ENCODE measurements at regions not wholly inside any gene's neighbourhood (a gene's known extent, or its start where the extent isn't known, plus 50 kb on each side); places are given as distances from the start of the nearest gene placed in this dataset.

- no peak for DNase-seq
Measured at GRCh38 chr2:128475427-128476211, 157.0 kb upstream of the HS6ST1 start.

DNA sequence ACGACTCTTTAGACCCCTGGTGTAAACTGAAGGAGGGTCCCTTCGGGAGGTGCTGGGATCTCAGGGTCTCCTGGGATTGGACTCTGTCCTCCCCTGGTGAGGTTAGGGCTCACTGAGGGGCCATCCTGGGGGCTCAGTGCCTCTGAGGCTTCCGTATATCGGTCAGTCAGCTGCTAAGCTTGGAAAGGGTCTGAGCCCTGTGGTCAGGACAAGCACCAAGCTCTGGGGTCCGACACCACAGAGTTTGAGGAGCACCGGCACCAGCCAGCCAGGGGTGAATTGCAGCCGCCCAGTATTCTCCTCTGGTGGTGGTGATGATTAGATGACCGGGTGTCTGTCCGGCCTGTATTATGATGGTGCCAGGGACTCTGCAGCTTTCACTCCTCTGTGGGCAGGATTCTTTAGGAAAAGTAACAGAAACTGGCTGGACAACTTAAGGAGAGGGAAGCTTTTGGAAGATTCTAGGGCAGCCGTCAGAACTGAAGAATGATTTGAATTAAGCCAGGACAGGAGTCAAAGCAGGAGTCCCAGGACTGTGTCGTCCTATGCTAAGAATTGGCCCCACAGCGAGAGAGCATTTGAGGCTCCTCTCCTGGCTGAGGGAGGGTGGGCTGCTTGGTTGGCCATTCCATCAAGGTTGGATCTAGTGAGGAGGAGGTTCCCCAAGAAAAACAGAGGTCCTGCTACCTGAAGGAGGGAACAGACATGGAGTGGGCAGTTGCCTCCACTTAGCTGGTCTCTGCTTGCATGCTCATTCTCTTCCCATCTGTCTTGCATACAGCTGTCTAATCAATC is 158.6 kb upstream of the HS6ST1 start:
- no peak for DNase-seq

GRCh38 chr2:128477891-128478290 is 159.2 kb upstream of the HS6ST1 start:
- DNase-seq = no peak

- no peak for DNase-seq
Measured at GRCh38 chr2:128485761-128486639, 167.3 kb upstream of the HS6ST1 start.

GRCh38 chr2:128486640-128487375 is 168.1 kb upstream of the HS6ST1 start:
- no peak for DNase-seq

- no peak for DNase-seq
Measured at GRCh38 chr2:128487650-128488387, 169.2 kb upstream of the HS6ST1 start.

GRCh38 chr2:128488434-128488833 is 169.8 kb upstream of the HS6ST1 start:
- DNase-seq = no peak

DNA sequence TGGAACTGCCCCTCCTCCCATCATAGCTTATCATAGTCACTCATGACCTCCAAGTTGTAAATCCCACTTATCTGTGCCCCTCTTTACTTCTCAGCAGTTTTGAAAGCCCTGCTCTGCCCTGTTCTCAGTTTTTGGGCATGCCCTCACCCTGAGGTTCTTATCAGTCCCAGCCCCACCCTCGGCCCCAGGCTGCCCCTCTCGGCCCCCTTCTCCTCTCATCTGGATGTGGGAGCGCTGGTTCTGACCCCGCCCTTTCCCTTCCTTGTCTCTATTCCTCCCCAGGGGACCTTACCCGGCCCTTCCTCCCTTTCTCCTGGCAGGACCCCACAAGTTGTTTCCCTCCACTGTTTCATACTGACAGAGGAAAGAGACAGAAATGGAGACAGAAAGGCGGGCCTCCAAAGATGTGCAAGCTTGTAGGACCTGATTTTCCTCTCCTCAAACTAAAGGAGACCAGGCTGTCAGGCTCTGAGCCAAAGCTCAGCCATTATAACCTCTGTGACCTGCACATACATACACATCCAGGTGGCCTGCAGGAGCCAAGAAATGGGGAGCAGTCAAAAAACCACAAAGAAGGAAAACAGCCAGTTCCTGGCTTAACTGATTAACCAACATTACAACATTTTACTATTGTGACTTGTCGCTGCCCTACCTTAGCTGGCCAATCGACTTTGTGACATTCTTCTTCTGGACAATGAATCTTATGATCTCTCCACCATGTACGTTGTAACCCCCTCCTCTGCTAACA is 171.0 kb upstream of the HS6ST1 start:
- no peak for DNase-seq

DNA sequence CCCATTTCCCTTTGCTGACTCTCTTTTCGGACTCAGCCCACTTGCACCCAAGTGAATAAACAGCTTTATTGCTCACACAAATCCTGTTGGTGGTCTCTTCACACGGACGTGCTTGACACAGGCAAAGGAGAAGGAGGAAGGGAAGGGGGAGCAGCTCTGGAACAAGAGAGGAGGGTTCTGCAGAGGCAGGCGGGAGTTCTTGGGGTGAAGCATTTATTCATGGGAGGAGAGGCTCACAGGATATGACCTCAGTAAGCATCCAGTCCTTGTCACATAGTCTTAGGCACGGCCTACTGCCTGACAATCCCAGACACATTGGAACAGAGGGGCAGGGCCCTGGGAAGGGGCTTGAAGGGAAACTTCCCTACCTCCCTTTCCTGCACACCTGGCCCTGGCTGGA is 171.7 kb upstream of the HS6ST1 start:
- no peak for DNase-seq

- DNase-seq = no peak
Measured at GRCh38 chr2:128490881-128491691, 172.4 kb upstream of the HS6ST1 start.

DNA sequence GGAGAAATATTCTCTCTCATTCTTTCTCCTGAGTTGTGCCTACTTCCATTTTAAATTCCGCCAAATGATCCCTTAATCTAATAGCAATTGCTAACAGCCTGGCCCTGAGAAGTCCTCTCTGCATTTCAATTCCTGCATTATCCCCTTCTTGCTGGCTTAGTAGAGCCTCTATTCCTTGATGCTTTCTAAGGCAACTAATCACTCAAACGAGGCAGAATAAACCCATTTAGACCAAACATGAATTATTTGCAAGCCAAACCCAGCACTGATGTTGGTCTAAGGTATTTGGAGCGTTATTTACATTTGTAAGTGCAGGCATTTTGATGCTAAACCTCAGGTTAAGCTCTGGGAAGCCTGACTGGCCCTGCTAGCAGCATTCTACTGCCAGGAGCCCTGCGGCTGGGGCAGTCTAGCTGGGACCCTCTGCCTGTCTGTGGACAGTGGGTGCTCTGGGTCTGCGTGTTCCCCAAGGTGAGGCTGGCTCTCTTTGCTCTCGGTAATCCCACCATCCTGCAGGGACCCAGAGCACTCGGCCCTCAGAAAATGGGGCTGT is 173.1 kb upstream of the HS6ST1 start:
- DNase-seq = no peak

GRCh38 chr2:128492966-128493811 is 174.5 kb upstream of the HS6ST1 start:
- no peak for DNase-seq

- no peak for DNase-seq
Measured at GRCh38 chr2:128493880-128494279, 175.2 kb upstream of the HS6ST1 start.

DNA sequence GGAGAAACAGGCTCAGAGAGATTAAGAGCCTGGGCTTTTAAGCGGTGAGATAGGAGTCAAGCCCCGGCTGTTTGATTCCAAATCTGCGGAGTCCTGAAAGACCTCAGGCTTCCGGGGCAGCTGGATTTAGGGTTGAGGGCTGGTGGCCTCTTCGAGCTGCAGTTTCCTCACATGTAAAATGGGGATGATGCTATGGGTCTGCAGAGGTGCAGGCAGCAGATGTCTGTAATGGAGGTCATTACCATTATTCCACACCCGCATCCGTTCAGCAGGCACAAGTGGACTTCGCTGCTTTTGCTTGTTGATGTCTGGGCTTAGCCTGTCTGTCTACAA is 175.6 kb upstream of the HS6ST1 start:
- DNase-seq = no peak

- DNase-seq = no peak
Measured at GRCh38 chr2:128494640-128495321, 176.1 kb upstream of the HS6ST1 start.

DNA sequence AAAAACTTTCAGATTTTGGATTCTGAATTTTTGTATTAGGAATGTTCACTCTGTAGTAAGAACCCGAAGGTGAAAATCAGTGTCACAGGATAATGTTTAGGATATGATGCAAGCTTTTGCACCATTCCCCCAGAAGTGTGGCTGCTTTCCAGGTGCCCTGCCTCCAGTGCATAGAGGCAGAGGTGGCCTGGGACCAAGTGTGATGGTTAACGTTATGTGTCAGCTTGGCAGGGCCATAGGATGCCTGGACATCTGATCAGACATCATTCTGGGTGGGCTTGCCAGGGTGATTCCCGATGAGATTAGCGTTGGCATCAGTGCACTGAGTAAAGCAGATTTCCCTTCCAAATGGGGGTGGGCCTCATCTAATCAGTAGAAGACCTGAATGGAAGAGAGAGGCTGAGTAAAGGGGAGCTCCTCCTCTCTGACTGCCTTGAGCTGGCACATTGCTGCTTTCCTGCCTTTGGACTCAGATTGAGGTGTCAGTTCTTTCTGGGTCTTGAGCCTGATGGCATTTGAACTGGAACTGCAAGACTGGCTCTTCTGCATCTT is 177.4 kb upstream of the HS6ST1 start:
- DNase-seq = no peak

- DNase-seq = no peak
Measured at GRCh38 chr2:128496700-128497099, 178.0 kb upstream of the HS6ST1 start.

- no peak for DNase-seq
Measured at GRCh38 chr2:128497461-128497860, 178.8 kb upstream of the HS6ST1 start.

Measured in CD4-positive, alpha-beta T cell treated with Interleukin-12 subunit alpha and Interleukin-12 subunit beta, for 1 hour (primary cell).